ENCODE measurements at regions not wholly inside any gene's neighbourhood (a gene's known extent, or its start where the extent isn't known, plus 50 kb on each side); places are given as distances from the start of the nearest gene placed in this dataset.

- WGBS (ENCODE audit: extremely low coverage, insufficient read length, low lambda C conversion rate), result no CpG with 5 or more reads among the region's 2 CpGs
- Histone ChIP-seq H2BK15ac (ENCODE audit: low read depth, low read length) (no peak overlapping the region), H4K8ac (replicated peaks; ENCODE audit: insufficient read length, low read depth, low read length) (no peak overlapping the region), H3T11ph (ENCODE audit: low read length) (no peak overlapping the region), H3K23me2 (ENCODE audit: insufficient read length, low read depth, low read length, poor library complexity, severe bottlenecking) (no peaks in the 10 kb centered on the region), H3K9me3 (ENCODE audit: control insufficient read depth, low read depth, low read length) (no peaks in the 10 kb centered on the region), H3K18ac (ENCODE audit: insufficient read length, low read depth, low read length) (no peak overlapping the region), H2BK120ac (ENCODE audit: low read depth, low read length, poor library complexity, severe bottlenecking) (no peak overlapping the region), H3K79me1 (ENCODE audit: insufficient read depth, low read depth, low read length, poor library complexity, severe bottlenecking) (no peaks in the 10 kb centered on the region), H3K9ac (ENCODE audit: extremely low read depth, insufficient read length, low read length) (no peak overlapping the region), H2BK20ac (ENCODE audit: low read depth, low read length, poor library complexity, severe bottlenecking) (no peak overlapping the region), H2BK12ac (ENCODE audit: insufficient read length, low read depth, low read length) (no peak overlapping the region), H4K91ac (ENCODE audit: insufficient read length, low read depth, low read length) (no peak overlapping the region), H3K4ac (ENCODE audit: low read depth, low read length) (no peak overlapping the region), H2BK5ac (ENCODE audit: insufficient read length, low read length) (no peak overlapping the region), H4K20me1 (ENCODE audit: control insufficient read depth, insufficient read depth, insufficient read length) (no peaks in the 10 kb centered on the region), H2AK5ac (ENCODE audit: insufficient read length, low read length) (no peak overlapping the region), H3K56ac (ENCODE audit: insufficient read length, low read depth, low read length) (no peak overlapping the region), H3K27me3 (ENCODE audit: insufficient read depth, low read length) (peaks cover 3% of the 10 kb centered on the region), H2AFZ (ENCODE audit: low read length) (no peak overlapping the region), H3K23ac (ENCODE audit: insufficient read length, low read depth, low read length) (no peak overlapping the region), H3K27ac (ENCODE audit: insufficient read length, low read depth, low read length) (no peak overlapping the region), H4K5ac (ENCODE audit: insufficient read length, low read depth, low read length) (no peak overlapping the region), H3K4me2 (ENCODE audit: insufficient read depth, insufficient read length, low read length) (no peak overlapping the region), H3K4me1 (ENCODE audit: insufficient read depth, low read length) (peaks cover 5% of the 10 kb centered on the region; the same call in 1 of the 2 replicates), H3K79me2 (ENCODE audit: insufficient read depth, low read length) (no peaks in the 10 kb centered on the region), H3K14ac (ENCODE audit: insufficient read depth, low read length) (no peak overlapping the region)
- Mint-ChIP-seq H3K9me3 (no peaks in the 10 kb centered on the region), H3K4me3 (no peak overlapping the region), H3K27ac (no peak overlapping the region), H3K4me1 (peaks cover 15 to 25% of the 10 kb centered on the region in 2 experiments), H3K36me3 (ENCODE audit: insufficient read depth in 1 of 3, low read depth in 3 of 3) (no peaks in the 10 kb centered on the region; a peak in 1 of 7 replicates), H3K27me3 (ENCODE audit: low read depth) (peaks cover 2% of the 10 kb centered on the region; the same call in 1 of the 2 replicates)
- TF ChIP-seq, protein P1, sequence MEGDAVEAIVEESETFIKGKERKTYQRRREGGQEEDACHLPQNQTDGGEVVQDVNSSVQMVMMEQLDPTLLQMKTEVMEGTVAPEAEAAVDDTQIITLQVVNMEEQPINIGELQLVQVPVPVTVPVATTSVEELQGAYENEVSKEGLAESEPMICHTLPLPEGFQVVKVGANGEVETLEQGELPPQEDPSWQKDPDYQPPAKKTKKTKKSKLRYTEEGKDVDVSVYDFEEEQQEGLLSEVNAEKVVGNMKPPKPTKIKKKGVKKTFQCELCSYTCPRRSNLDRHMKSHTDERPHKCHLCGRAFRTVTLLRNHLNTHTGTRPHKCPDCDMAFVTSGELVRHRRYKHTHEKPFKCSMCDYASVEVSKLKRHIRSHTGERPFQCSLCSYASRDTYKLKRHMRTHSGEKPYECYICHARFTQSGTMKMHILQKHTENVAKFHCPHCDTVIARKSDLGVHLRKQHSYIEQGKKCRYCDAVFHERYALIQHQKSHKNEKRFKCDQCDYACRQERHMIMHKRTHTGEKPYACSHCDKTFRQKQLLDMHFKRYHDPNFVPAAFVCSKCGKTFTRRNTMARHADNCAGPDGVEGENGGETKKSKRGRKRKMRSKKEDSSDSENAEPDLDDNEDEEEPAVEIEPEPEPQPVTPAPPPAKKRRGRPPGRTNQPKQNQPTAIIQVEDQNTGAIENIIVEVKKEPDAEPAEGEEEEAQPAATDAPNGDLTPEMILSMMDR (conservative IDR thresholded peaks at IDR 0.05), result no peak
- no peak for DNase-seq
These were observed 308.4 kb upstream of the SORL1-AS1 start for GRCh38 chr11:121761186-121761585.
